ENCODE measurements at regions not wholly inside any gene's neighbourhood (a gene's known extent, or its start where the extent isn't known, plus 50 kb on each side); places are given as distances from the start of the nearest gene placed in this dataset.

GRCh38 chr1:4366091-4366490, 288.3 kb upstream of the AJAP1 start:
- DNase-seq (ENCODE audit: low read depth in 3 of 3): no peak

GRCh38 chr1:4367230-4367777, 287.1 kb upstream of the AJAP1 start:
- no peak for DNase-seq (ENCODE audit: low read depth in 3 of 3)

GRCh38 chr1:4369335-4369734, 285.1 kb upstream of the AJAP1 start:
- DNase-seq (ENCODE audit: low read depth in 3 of 3): no peak

GRCh38 chr1:4371849-4372248, 282.6 kb upstream of the AJAP1 start:
- DNase-seq (ENCODE audit: low read depth in 3 of 3): no peak

GRCh38 chr1:4375812-4376211, 278.6 kb upstream of the AJAP1 start:
- DNase-seq (ENCODE audit: low read depth in 3 of 3): no peak

GRCh38 chr1:4379451-4380175, 274.8 kb upstream of the AJAP1 start:
- no peak for DNase-seq (ENCODE audit: low read depth in 3 of 3)

- no peak for DNase-seq (ENCODE audit: low read depth in 3 of 3)
These were observed 273.7 kb upstream of the AJAP1 start for GRCh38 chr1:4380564-4381168.

GRCh38 chr1:4393191-4393590, 261.2 kb upstream of the AJAP1 start:
- no peak for DNase-seq (ENCODE audit: low read depth in 3 of 3)

- DNase-seq (ENCODE audit: low read depth in 3 of 3): no peak
These were observed 260.0 kb upstream of the AJAP1 start for GRCh38 chr1:4394366-4394765.

GRCh38 chr1:4395158-4395557, 259.3 kb upstream of the AJAP1 start:
- DNase-seq (ENCODE audit: low read depth in 3 of 3): no peak

- DNase-seq (ENCODE audit: low read depth in 3 of 3): no peak
These were observed 258.7 kb upstream of the AJAP1 start for GRCh38 chr1:4395676-4396075.

GRCh38 chr1:4396551-4396950, 257.9 kb upstream of the AJAP1 start:
- no peak for DNase-seq (ENCODE audit: low read depth in 3 of 3)

- no peak for DNase-seq (ENCODE audit: low read depth in 3 of 3)
These were observed 257.2 kb upstream of the AJAP1 start for GRCh38 chr1:4397196-4397595.

- no peak for DNase-seq (ENCODE audit: low read depth in 3 of 3)
These were observed 252.4 kb upstream of the AJAP1 start for GRCh38 chr1:4402032-4402431.

- no peak for DNase-seq (ENCODE audit: low read depth in 3 of 3)
These were observed 249.4 kb upstream of the AJAP1 start for GRCh38 chr1:4404854-4405590.

- no peak for DNase-seq (ENCODE audit: low read depth in 3 of 3)
These were observed 246.6 kb upstream of the AJAP1 start for GRCh38 chr1:4407851-4408250.

GRCh38 chr1:4408380-4408779, 246.0 kb upstream of the AJAP1 start:
- no peak for DNase-seq (ENCODE audit: low read depth in 3 of 3)

GRCh38 chr1:4411862-4412261, 242.5 kb upstream of the AJAP1 start:
- no peak for DNase-seq (ENCODE audit: low read depth in 3 of 3)

- no peak for DNase-seq (ENCODE audit: low read depth in 3 of 3)
These were observed 238.9 kb upstream of the AJAP1 start for GRCh38 chr1:4415476-4415875.

- no peak for DNase-seq (ENCODE audit: low read depth in 3 of 3)
These were observed 238.2 kb upstream of the AJAP1 start for GRCh38 chr1:4416189-4416588.

- DNase-seq (ENCODE audit: low read depth in 3 of 3): no peak
These were observed 236.4 kb upstream of the AJAP1 start for GRCh38 chr1:4418021-4418420.

GRCh38 chr1:4421986-4422385, 232.4 kb upstream of the AJAP1 start:
- no peak for DNase-seq (ENCODE audit: low read depth in 3 of 3)

Measured in stimulated activated CD4-positive, alpha-beta T cell treated with anti-CD3 and anti-CD28 coated beads, TNF-alpha, amount 100 ng/mL, for 4 hours (primary cell).